HTR-8/SVneo (cell line): ENCODE measurements at regions not wholly inside any gene's neighbourhood (a gene's known extent, or its start where the extent isn't known, plus 50 kb on each side); places are given as distances from the start of the nearest gene placed in this dataset.
"Not testable (repeated sequence)": the region's sequence is repeated elsewhere in the genome, so short reads cannot be mapped to it uniquely, and the experiment has no call there.

Source experiments
- DNase-seq: peaks from one replicate; pipeline ENCODE4 v3.0.0; 2011; ENCODE audit warnings: low spot score, mixed read lengths; ENCODE audit not compliant: insufficient read length
- FAIRE-seq: peaks from 2 replicates; lab custom pipeline; 2011; peaks lifted over from hg19 to GRCh38; lab: Jason Lieb, UNC

GRCh38 chr20:51968151-51968550 lies 165.8 kb upstream of the SALL4 start:
- no peak for FAIRE-seq
- DNase-seq: no peak

- peak; percentile 90 for FAIRE-seq
Observed at GRCh38 chr20:51966296-51966971, 164.1 kb upstream of the SALL4 start.

GRCh38 chr20:51961964-51962761 lies 159.8 kb upstream of the SALL4 start:
- FAIRE-seq: peak; percentile 79

More at GRCh38 chr20:51966296-51966971, 164.1 kb upstream of the SALL4 start:
- peak; percentile 94 for DNase-seq

GRCh38 chr20:51960047-51960675 lies 157.8 kb upstream of the SALL4 start:
- no peak for DNase-seq
- peak; percentile 68 for FAIRE-seq

More at GRCh38 chr20:51961964-51962761, 159.8 kb upstream of the SALL4 start:
- no peak for DNase-seq

- DNase-seq: no peak
- no peak for FAIRE-seq
Observed at GRCh38 chr20:51959066-51959542, 156.8 kb upstream of the SALL4 start.

GRCh38 chr20:51958099-51959065 lies 156.1 kb upstream of the SALL4 start:
- DNase-seq: no peak
- FAIRE-seq: peak; percentile 78

GRCh38 chr20:51955756-51956155 lies 153.4 kb upstream of the SALL4 start:
- FAIRE-seq (no peak), DNase-seq (no peak)

GRCh38 chr20:51953731-51954340 lies 151.5 kb upstream of the SALL4 start:
- peak; percentile 82 for FAIRE-seq
- no peak for DNase-seq

- FAIRE-seq (peak; percentile 96), DNase-seq (no peak)
Observed at GRCh38 chr20:51950926-51951325, 148.6 kb upstream of the SALL4 start.

- FAIRE-seq (peak; percentile 70), DNase-seq (no peak)
Observed at GRCh38 chr20:51946586-51946985, 144.3 kb upstream of the SALL4 start.

- no peak for DNase-seq
- no peak for FAIRE-seq
Observed at GRCh38 chr20:51945881-51946280, 143.6 kb upstream of the SALL4 start.

GRCh38 chr20:51945177-51945576 lies 142.9 kb upstream of the SALL4 start:
- FAIRE-seq (no peak), DNase-seq (no peak)

- no peak for FAIRE-seq
- DNase-seq: no peak
Observed at GRCh38 chr20:51943761-51944160, 141.4 kb upstream of the SALL4 start.

GRCh38 chr20:51943326-51943725 lies 141.0 kb upstream of the SALL4 start:
- not testable (repeated sequence) for DNase-seq, FAIRE-seq

- FAIRE-seq (no peak), DNase-seq (no peak)
Observed at GRCh38 chr20:51941503-51941902, 139.2 kb upstream of the SALL4 start.

- FAIRE-seq (no peak), DNase-seq (no peak)
Observed at GRCh38 chr20:51939259-51939585, 136.9 kb upstream of the SALL4 start.

GRCh38 chr20:51938559-51939258 lies 136.4 kb upstream of the SALL4 start:
- FAIRE-seq (no peak), DNase-seq (no peak)

- DNase-seq (no peak), FAIRE-seq (no peak)
Observed at GRCh38 chr20:51937779-51938178, 135.5 kb upstream of the SALL4 start.

- FAIRE-seq (no peak), DNase-seq (no peak)
Observed at GRCh38 chr20:51936377-51936776, 134.1 kb upstream of the SALL4 start.
